ENCODE measurements at regions not wholly inside any gene's neighbourhood (a gene's known extent, or its start where the extent isn't known, plus 50 kb on each side); places are given as distances from the start of the nearest gene placed in this dataset.

- no peak for TF ChIP-seq CTCF (conservative IDR thresholded peaks at IDR 0.05; ENCODE audit: low read depth in 2 of 2)
- TF ChIP-seq ZNF462 (CRISPR knock-in tag; IDR thresholded peaks at IDR 0.05) = no peak
- no peak for TF ChIP-seq JUNB (IDR thresholded peaks at IDR 0.05; ENCODE audit: unreplicated experiment)
- no peak for TF ChIP-seq POLR2AphosphoS5 (IDR thresholded peaks at IDR 0.05; ENCODE audit: low read depth)
- no peak for TF ChIP-seq ZNF114 (CRISPR knock-in tag; IDR thresholded peaks at IDR 0.05)
- TF ChIP-seq STAT1 (IDR thresholded peaks at IDR 0.05; ENCODE audit: unreplicated experiment) = no peak
- no peak for TF ChIP-seq EZH2phosphoT487 (IDR thresholded peaks at IDR 0.05; ENCODE audit: unreplicated experiment)
Observed at GRCh38 chr6:166068768-166069167, 98.9 kb downstream of the TBXT start (continued).

GRCh38 chr6:166058064-166058739 is 109.4 kb downstream of the TBXT start:
- Mint-ChIP-seq H3K27me3 (ENCODE audit: insufficient read depth, low read depth, poor library complexity) (peaks cover 3% of the 10 kb centered on the region), H3K4me3 (no peak overlapping the region), H3K27ac (no peak overlapping the region), H3K4me1 (peaks cover 13% of the 10 kb centered on the region), H3K9me3 (peaks cover 20% of the 10 kb centered on the region), H3K36me3 (ENCODE audit: low read depth) (peaks cover 15% of the 10 kb centered on the region)
- H4K20me1 ChIP-seq (replicated peaks; ENCODE audit: insufficient read depth) = no peaks in the 10 kb centered on the region
- H3K4me3 ChIP-seq = no peak overlapping the region
- no peaks in the 10 kb centered on the region for H3F3A ChIP-seq (replicated peaks; ENCODE audit: low read depth)
- no peak for DNase-seq (ENCODE audit: low spot score)
- 0 out of 2 replicates have a peak, but pooled peaks cover 5% of the 10 kb centered on the region for H3K9me2 ChIP-seq (ENCODE audit: insufficient read depth)
- peak; percentile 53 for ATAC-seq
- peak overlapping the region; percentile 29; the same call in 1 of the 2 replicates for H2AFZ ChIP-seq
- no peaks in the 10 kb centered on the region for H3K4me1 ChIP-seq (ENCODE audit: insufficient read depth)
- peaks cover 3% of the 10 kb centered on the region; the same call in 1 of the 2 replicates for H3K36me3 ChIP-seq (ENCODE audit: insufficient read depth)
- H3K4me2 ChIP-seq = no peak overlapping the region
- no peaks in the 10 kb centered on the region for H3K79me2 ChIP-seq (replicated peaks; ENCODE audit: insufficient read depth)
- no peaks in the 10 kb centered on the region for H3K27me3 ChIP-seq (ENCODE audit: insufficient read depth)
- H3K27ac ChIP-seq (ENCODE audit: low read depth) = no peak overlapping the region
- TF ChIP-seq NANOG (IDR thresholded peaks at IDR 0.05; ENCODE audit: borderline replicate concordance) (no peak), CREB1 (CRISPR knock-in tag; IDR thresholded peaks at IDR 0.05; ENCODE audit: low read depth) (no peak), CTCF (conservative IDR thresholded peaks at IDR 0.05; ENCODE audit: low read depth in 2 of 2) (no peak), REST (IDR thresholded peaks at IDR 0.05; ENCODE audit: unreplicated experiment) (no peak), EZH2phosphoT487 (IDR thresholded peaks at IDR 0.05; ENCODE audit: unreplicated experiment) (no peak), JUNB (IDR thresholded peaks at IDR 0.05; ENCODE audit: unreplicated experiment) (no peak), STAT1 (IDR thresholded peaks at IDR 0.05; ENCODE audit: unreplicated experiment) (no peak), ZNF114 (CRISPR knock-in tag; IDR thresholded peaks at IDR 0.05) (no peak)

All from GM23338 (cell line).